ENCODE measurements at regions not wholly inside any gene's neighbourhood (a gene's known extent, or its start where the extent isn't known, plus 50 kb on each side); places are given as distances from the start of the nearest gene placed in this dataset.
"Not testable (repeated sequence)": the region's sequence is repeated elsewhere in the genome, so short reads cannot be mapped to it uniquely, and the experiment has no call there.

DNA sequence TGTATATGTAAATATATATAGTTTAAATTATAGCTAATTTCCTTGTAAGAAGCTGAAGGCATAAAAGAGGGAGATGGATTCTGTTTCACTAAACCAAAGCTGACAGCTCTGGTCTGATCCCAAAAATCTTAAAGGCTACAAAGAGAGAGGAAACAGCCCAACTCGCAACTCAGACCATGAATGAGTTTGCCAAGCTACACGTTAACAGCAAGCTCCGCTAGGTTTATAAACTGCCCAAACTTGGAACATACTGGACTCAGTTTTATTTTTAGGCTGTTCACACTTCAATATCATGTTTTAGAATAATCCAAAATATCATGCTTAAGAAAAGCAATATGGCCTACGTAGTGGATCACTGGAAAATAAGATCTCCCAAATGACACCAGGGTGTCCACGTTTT, 318.3 kb upstream of the RPS23 start:
- DNase-seq = no peak

DNA sequence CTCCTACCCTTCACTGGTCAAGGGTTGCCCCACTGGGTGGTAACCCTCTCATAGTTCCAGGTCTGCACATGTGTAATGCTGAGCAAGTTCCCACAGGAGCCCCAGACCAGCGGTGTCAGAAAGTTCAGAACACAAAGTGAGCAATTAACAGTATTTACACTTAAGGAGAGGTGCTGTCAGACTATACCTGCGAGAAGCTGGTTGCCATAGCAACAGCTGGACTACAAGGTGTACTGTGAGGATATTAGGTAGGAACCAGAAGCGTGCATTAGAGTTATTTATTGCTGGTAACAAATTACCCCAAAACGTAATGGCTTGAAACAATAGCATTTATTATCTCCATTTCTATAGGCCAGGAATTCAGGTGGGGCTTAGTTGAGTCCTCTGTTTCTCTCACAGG, 317.0 kb upstream of the RPS23 start:
- no peak for DNase-seq

DNA sequence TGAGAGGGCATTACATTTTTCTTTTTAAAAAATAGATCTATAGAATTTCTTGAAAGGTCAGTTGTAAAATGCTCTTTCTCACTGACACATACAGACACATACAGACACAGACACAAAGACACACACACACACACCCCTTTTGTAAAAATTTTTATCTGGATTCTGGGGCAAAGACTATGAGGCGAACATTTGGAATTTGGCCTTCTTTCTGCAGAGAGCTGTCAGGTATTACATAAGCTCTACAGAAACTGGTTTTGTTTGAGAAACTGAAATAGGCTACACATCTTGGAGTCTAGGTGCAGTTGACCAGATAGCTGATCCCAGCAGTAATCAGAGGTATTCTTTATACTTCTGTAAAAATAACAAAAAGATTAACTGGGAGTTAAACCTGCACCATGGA, 315.9 kb upstream of the RPS23 start:
- DNase-seq = no peak

DNA sequence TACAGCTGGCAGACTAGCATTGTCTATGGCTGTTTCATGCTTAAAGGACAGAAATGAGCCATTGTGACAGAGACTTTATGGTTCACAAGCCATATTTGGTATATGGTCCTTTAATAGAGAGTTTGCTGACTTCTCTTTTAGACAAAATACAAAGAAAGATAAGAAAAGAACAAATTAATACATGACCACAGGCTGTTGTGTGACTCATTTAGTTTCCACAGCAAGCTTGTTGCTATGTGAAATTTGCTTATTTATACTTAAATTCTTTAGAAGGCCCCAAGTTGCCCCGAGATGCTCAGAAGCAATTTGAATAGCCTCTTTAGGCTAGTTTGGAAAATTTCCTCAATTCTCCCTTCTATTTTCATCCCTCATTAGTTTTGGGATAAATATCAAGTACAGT, 315.3 kb upstream of the RPS23 start:
- DNase-seq = no peak

DNA sequence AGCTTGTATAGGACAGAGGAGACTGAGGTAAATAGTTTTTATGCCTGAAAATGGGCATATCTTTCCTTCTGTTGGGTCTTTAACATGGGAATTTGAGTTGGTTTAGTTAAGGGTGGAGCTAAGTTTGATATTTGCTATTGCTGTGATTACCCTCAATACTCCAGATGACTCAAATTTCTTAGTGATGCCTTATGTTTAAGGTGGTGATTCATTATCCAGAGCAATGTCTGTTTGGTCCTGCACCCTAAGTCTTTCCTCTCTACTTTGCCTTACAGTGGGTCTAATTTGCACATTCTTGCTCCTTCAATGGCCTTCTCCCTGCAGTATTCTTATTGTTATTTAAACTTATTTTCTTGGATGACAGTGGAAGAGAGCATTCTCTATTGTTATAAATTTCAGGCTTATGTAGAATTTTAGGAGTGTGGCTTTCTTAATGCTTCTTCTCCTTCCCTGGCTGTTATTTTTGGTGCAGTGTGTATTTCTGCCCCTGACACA, 312.9 kb upstream of the RPS23 start:
- no peak for DNase-seq

DNA sequence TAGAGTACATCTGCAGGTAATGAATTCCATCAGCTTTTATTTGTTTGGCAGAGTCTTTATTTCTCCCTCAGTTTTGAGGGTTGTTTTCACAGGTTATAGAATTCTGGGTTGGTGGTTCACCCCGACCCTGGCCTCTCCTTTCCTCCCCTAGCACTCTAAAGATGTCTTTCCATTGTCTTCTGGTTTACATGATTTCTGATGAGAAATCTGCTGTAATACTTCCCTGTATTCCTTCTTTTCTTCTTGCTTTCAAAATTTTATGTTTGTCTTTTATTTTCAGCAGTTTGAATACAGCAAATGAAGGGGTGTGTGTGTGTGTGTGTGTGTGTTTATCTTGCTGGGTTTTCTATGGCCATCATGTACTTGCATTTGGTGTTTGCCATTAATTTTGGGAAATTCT, 312.0 kb upstream of the RPS23 start:
- DNase-seq = no peak

DNA sequence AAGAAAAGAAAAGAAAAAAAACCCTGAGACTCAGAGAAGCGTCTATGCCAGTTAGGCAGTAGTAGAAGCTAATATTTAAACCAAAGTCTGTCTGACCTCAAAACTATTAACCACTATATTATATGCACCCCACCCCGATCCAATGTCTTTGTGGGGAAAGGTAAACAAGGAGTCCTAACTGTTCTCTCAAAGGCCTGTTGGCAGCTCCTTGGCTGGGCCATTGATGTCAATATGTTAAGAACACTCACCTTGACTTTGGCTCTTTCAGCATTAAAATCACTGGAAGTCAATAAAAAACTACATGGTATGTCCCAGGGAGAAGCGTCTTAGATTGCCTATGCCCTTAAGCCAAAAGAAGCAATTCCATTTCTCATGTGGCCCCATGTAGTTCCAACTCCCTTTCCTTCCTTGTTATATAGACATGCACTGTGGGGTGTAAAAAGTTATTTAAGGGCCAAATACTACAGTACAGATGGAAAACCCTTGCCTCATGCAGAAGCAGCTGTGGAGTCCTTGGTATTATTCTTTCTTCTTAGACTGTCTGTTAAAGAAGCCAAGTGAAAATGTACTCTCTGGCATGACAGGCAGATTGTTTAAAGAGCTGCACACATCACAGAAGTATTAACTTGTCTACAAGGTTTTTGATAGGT, 308.6 kb upstream of the RPS23 start:
- DNase-seq = no peak

DNA sequence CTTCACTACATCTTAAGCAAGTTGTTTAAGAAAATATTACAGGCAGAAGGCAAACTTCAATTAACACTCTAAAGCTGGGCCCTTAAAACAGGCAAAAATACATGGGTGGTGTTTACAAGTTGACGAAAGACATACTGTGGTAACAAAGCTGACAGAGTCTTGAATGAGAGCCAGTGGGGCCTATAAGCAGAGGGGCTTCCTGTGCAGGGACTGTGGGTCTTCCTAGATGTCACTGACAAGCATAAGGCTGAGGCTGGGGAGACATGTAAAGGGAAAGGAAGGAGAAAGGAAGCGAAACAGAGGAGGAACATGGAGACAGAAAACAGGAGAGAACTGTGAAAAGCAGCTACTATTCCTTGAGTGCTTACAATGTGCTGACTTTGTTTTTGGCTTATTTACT, 308.0 kb upstream of the RPS23 start:
- no peak for DNase-seq

DNA sequence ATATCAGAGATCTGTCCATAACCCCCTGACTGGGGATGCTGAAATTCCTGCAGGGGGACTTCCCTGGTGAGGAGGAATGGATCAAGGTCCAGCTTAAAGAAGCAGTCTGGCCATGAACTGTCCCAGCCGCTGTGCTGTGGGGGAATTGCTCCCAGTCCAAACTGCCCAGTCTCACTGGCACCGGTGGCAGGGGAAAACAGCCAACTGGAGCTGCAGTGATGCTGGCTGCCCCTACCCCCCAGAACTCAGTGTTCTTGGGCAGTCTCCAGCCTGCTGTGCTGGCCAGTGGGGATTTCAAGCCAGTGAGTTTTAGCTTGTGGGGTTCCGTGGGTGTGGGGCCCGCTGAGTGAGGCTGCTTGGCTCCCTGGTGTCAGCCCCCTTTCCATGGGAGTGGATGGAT, 306.5 kb upstream of the RPS23 start:
- DNase-seq = no peak

DNA sequence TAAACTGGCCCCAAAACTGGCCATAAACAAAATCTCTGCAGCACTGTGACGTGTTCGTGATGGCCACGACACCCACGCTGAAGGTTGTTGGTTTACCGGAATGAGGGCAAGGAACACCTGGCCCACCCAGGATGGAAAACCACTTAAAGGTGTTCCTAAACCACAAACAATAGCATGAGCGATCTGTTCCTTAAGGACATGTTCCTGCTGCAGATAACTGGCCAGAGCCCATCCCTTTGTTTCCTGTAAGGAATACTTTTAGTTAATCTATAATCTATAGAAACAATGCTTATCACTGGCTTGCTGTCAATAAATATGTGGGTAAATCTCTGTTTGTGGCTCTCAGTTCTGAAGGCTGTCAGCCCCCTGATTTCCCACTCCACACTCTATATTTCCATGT, 305.2 kb upstream of the RPS23 start:
- DNase-seq = not testable (repeated sequence)

DNA sequence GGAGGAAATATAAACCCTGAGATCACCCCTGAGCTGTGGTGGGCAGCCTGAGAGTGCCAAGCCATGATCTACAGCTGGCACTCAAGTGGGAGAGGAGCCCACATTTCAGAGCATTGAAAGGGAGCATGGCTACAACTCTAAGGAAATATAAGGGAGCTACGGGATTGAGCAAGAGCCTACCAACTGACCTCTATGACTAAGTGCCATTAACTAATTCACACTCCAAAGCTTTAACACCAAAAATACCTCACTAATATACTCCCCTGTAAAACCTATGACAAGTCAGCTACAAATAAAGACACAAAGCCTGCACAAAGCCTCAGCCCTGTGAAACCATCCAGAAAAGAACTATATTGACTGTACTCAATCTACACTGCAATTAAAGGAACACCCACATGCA, 286.8 kb upstream of the RPS23 start:
- DNase-seq = no peak

DNA sequence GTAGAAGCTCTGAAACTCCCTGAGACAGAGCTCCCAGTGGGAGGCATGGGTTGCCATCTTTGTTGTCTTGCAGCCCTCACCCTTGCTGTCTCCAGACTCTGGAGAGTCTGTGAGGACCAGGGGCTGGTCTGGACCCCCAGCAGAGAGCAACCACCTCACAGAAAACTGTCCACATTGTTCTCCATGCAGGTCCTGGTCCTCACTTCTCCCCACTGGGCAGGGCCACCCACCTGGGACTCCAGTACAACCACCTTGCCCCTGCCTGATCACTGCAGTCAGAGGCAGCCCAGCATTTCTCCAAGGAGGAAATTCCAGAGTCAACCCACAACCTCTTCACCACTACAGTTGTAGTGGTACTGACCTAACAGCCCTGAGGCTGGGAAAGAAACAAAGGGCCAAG, 285.6 kb upstream of the RPS23 start:
- no peak for DNase-seq

DNA sequence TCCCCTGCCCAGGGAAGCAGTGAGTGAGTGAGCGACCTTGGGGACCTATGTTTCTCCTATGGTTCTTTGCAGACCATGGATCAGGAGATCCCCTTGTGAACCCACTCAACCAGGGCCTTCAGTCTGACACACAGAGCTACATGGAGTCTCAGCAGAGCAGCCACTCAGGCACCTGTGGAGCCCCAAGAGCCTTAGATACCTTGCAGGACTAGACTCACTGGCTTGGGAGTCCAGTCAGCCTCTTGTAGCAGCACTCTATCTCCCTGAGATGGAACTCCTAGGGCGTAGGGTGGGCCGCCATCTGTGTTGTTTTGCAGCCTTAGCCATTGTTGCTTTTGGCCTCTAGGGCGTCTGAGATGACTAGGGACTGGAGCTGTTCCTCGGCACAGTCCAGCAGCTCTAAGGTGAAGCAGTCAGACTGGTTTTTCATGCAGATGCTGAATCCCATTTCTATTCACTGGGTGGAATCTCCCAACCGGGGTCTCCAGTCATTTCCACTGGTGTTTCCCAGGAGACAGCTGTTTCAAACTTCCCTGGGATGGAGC, 284.6 kb upstream of the RPS23 start:
- DNase-seq = no peak

DNA sequence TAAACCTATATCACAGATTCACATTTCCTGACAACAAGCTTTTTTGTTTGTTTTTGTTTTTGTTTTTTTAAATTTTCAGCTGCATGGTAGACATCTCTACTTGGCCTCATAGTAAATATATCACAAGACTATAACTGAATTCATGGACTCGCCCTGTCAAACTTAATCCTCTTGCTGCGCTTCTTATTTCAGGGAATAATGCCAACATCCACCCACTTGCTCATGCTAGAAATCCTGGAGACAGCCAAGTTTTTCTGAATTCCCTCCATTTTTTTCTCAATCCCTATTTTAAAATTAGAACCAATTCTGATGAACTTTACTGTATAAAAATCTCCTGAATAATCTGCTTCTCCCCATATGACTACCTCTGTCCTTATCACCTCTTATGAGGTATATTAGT, 283.6 kb upstream of the RPS23 start:
- DNase-seq = no peak

DNA sequence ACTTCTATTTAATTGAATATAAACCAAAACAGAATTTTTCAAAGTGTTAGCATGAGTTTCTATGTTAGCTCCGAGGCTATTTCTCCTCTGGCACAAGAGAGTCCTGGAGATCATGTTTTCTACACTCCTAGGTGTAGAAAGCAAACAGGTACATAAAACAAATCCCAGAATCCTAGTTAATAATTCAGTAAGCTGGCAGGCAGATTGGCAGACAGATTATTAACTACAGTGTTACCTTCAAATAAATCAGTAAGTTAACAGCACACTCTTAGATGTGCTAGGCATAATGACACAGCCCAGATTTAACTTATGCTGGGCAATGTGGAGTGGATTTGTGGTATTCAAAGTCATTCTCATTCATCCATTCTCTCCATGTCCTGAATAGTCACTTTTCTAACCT, 282.8 kb upstream of the RPS23 start:
- no peak for DNase-seq

DNA sequence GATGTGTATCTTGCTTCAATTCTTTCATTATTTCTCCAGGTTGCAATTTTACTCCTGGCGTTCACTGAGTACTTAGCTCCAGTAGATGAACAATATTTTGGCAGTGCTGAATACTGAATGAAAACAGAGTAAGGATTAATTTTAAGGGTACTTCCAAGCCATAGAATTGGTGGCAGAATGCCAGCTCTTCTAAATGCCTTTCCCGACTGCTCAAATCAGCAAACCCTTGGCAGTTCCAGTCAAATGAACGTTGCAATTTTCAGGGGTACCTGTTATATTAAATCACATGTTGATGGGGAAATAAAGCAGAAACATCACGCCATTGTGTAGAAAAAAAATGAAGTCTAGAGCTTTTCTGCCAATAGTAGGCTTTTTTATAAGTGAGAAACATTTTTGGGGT, 282.4 kb upstream of the RPS23 start:
- no peak for DNase-seq

DNA sequence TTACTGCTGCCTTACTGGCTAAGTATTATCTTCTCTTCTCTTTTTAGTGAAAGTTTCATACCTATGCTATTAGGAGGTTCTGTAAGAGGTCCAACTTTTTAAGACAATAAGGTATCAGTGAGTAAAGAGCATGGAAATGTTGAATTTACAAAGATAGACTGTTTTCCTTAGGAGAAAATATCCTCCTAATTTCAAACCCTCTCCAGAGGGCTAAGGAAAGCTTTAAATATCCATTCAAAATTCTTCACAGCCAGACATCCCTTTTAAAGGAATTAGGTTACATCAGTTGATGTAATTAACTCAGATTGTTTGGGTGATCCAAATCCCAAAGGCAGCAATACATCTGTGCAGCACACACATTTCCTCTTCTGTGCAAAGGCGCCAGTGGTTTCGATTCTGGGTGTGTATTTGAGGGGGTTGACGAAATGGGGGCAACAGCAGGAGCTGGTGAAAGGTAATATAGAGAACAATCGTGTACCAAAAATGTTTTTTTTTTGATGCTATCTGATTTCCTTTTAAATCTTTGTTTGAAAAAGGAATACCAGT, 273.8 kb upstream of the RPS23 start:
- DNase-seq = peak; percentile 18

DNA sequence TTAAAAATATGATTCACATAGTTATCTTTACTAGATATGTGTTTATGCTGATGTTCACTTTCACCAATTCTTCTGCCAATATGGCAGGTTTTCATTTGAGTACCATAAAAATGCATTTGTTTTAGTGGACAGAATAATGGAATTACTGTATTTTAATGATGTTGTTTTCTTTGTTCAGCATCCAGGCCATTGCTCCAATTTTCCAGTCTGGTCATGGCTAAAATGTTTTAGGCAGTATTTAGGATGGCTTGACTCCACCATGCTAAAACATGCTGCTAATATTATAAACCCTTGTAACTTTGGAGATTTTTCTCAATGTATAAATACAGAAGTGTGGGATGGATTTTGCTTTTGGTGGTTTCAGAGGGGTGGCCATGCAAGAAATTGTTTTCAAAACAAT, 273.0 kb upstream of the RPS23 start:
- DNase-seq = no peak

DNA sequence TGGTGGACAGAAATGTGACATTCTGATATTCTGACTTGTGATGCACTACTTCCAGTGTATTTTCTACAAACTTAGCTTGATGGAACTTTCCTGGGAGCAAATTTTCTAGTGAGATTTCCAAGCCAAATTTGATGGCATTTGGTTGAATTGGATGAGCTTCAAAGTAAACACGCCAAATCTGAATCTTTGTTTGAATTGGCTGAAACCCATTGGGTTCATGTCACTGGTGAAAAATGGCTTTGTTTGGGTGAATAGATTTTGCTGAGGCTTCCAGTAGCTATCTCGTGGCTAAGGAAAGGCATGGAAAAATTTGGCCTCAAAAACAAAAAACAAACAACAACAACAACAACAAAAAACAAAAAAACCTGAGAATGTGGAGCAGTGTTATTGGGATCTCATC, 271.1 kb upstream of the RPS23 start:
- no peak for DNase-seq

DNA sequence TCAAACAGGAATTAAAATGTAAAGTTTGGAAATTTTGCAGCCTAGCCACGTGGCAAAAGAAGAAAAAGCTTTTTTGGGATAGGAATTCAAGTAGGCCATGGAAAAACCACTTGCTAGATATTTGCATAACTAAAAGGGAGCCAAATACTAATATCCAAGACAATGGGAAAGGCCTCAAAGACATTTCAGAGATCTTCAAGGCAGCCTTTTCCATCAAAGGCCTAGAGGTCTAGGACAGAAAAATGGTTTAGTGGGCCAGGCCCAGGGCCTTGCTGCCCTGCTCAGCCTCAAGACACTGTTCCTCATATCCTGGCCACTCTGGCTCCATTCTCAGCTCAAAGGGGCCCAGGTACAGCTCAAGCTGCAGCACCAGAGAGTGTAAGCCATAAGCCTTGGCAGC, 265.9 kb upstream of the RPS23 start:
- DNase-seq = no peak

DNA sequence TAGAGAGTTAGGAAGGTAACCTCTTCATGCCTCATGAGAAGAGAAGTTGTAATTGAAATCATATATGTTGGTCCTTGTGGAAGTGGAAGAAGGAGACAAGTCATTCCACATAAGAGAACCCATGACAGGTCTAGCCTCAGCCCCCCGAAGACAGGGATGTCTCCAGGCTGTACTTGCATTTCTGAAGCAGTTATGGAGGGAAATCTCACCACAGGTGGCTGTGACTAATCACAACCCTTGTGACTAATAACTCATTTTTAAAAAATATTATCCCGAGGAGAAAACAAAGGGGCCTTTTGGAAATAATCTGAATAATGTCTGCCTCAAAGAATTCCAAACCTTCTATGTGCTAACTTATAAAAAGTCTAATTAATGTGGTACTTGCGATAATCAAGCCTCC, 262.1 kb upstream of the RPS23 start:
- no peak for DNase-seq

DNA sequence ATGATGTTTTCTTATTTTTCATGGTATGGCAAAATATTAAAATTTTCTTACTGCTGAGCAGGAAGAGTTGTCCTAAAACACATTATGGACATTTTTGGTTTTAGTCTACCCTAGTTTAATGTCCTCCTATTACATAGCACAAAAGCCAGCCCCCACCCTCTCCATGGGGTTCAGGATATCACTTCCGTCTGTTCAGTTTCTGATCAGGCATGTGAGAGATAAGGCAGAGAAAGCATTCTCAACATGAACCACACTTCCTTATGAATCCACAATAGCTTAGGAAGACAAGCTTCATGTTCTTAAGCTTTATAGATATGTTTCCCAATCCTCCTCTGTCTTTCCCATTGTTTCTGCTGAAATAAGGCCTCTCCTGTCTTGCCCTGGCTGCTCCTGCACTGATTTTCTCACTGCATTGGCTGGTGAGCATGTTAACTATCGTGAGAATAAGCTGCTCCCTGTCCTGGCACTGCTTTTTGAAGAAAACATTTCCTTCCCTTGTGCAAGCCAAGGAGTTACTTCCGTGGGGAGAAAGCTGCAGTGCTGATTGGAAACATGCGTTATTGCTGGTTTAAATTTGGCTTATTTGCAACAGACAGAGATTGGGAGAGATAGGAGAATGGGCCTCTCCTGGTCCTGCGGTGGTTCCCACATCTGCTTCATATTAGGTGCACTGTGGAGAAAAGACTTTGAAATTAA, 260.3 kb upstream of the RPS23 start:
- no peak for DNase-seq

DNA sequence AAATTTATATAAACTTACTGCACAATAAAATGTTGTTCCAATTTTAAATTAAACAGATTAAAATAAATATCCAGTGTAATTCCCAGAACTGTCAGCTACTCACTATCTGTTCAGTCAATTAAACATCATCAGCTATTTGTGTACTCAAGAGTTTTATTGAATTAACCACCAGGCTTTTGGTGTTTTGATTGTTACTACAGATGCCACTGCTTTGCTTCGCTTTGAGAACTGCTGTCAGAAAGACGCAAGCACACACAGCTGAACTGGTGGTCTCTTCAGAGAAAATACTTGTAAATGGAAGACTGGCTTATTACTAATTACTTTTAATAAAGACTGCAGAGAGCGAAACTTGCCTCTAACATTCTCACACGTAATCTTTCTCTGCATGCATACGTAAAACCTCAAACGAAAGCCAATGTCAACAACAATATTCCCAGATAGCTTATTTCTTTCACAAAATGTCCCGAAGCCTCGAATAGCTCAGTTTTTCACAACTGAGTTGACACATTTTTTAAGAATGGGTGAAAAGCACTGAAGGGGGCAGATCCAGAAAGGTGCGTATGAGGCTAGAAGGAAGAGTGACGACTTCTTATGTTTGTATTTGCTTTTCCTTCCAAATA, 259.6 kb upstream of the RPS23 start:
- DNase-seq = no peak

DNA sequence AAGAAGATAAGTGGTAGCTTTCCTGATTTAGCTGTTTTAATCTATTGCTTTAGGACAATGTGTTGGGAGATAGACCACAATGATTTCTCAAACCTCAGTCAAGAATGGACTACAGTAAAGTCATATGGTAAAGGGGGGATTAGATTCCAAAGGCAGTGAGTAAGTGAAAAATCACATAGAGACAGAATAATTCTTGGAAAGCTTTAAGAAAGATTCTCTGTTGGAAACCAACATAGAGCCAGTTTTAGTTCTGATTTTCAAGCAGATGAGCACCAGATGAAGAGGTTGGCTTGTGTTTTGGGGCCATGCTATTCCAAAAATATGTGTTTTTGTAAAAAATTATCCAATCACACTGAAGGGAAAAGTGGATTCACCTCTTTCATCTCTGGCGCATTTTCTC, 256.8 kb upstream of the RPS23 start:
- no peak for DNase-seq

Measured in NCI-H524 treated with DMSO at 0.1 percent for 48 hours (cell line).